ENCODE measurements at regions not wholly inside any gene's neighbourhood (a gene's known extent, or its start where the extent isn't known, plus 50 kb on each side); places are given as distances from the start of the nearest gene placed in this dataset.

DNA sequence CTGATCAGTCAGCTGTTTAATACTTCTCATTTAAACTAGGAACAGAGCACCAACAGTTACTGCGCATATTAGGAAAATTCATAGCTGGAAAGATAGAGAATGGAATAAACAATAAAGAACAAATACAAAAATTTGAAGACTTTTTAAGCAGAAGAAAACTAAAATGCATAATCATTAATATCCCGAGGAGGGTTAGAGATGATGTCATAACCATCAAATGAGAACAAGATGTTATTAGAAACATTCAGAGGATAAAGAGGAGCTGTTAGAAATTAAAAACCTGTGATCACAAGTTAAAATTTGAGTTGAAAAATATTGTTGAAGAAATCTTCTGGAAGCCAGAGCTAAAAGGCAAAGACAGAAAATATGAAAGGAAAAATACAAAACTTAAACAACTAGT is 54.0 kb upstream of the ALKAL2 start:
- TF ChIP-seq CTCF (IDR thresholded peaks at IDR 0.05) (no peak), EZH2phosphoT487 (IDR thresholded peaks at IDR 0.05) (no peak), EZH2 (IDR thresholded peaks at IDR 0.05) (no peak)
